ENCODE measurements at regions not wholly inside any gene's neighbourhood (a gene's known extent, or its start where the extent isn't known, plus 50 kb on each side); places are given as distances from the start of the nearest gene placed in this dataset.

DNA sequence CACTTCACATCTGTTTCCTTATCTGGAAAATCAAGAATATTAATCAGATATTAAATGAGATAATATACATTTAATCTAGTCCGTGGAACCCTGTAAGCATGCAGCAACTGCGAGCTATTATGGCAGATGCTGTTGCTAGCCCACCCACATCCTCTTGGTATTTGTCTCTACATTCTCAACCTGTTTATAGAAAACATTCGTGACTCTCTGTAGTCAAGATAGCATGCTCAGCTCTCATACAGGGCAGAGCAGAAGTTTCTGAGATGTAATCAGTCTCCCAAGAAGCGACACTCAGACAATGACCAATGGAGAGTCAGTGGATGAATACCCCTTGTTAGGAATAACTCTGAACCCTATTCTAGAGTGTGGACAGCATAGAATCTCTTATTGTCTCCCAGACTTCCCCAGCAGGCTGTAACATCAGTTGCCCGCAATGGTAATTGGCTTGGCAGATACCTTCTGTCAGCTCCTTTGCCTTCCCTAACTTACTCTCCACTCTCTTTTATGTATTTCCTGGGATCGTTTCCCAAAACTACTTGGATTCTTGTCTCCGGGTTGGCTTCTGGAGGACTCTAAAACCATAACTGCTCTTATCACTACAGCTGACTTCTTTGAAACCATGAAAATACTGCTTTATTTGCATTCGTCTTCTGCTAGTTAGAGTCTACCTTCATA lies 400.7 kb upstream of the TNP1 start:
- H3K27ac ChIP-seq: no peak overlapping the region
- H3K9me3 ChIP-seq: no peaks in the 10 kb centered on the region
- peaks cover 10% of the 10 kb centered on the region for H3K4me1 ChIP-seq
- 76 to 84% (median 80%) methylated on average over 8 of the region's 8 CpGs for WGBS, 3 donors
- ATAC-seq: no peak
- no peak overlapping the region for H3K4me3 ChIP-seq
- H3K27me3 ChIP-seq (ENCODE audit: insufficient read depth in 3 of 3, low read length in 2 of 3): no peaks in the 10 kb centered on the region
- TF ChIP-seq, protein P1, sequence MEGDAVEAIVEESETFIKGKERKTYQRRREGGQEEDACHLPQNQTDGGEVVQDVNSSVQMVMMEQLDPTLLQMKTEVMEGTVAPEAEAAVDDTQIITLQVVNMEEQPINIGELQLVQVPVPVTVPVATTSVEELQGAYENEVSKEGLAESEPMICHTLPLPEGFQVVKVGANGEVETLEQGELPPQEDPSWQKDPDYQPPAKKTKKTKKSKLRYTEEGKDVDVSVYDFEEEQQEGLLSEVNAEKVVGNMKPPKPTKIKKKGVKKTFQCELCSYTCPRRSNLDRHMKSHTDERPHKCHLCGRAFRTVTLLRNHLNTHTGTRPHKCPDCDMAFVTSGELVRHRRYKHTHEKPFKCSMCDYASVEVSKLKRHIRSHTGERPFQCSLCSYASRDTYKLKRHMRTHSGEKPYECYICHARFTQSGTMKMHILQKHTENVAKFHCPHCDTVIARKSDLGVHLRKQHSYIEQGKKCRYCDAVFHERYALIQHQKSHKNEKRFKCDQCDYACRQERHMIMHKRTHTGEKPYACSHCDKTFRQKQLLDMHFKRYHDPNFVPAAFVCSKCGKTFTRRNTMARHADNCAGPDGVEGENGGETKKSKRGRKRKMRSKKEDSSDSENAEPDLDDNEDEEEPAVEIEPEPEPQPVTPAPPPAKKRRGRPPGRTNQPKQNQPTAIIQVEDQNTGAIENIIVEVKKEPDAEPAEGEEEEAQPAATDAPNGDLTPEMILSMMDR (IDR thresholded peaks at IDR 0.05): no peak
- intact Hi-C loops (cut with DNase I): no loop called here
- DNase-seq: no peak
- H3K36me3 ChIP-seq (ENCODE audit: insufficient read depth in 1 of 2, low read depth in 1 of 2): no peaks in the 10 kb centered on the region

GRCh38 chr2:217258170-217258569 lies 398.3 kb upstream of the TNP1 start:
- no peak overlapping the region for H3K4me3 ChIP-seq
- no peaks in the 10 kb centered on the region for H3K36me3 ChIP-seq (ENCODE audit: insufficient read depth in 1 of 2, low read depth in 1 of 2)
- H3K27me3 ChIP-seq (ENCODE audit: insufficient read depth in 3 of 3, low read length in 2 of 3): no peaks in the 10 kb centered on the region
- no peak overlapping the region for H3K27ac ChIP-seq
- DNase-seq (no peak), ATAC-seq (no peak)
- H3K4me1 ChIP-seq: peaks cover 10% of the 10 kb centered on the region
- WGBS, 3 donors: 94 to 98% (median 96%) methylated on average over 3 of the region's 3 CpGs
- intact Hi-C loops (cut with DNase I): no loop called here
- TF ChIP-seq, protein P1 (IDR thresholded peaks at IDR 0.05): no peak
- H3K9me3 ChIP-seq: no peaks in the 10 kb centered on the region

GRCh38 chr2:217256251-217256650 lies 396.4 kb upstream of the TNP1 start:
- ATAC-seq: no peak
- Histone ChIP-seq H3K4me3 (no peak overlapping the region), H3K27ac (no peak overlapping the region), H3K27me3 (ENCODE audit: insufficient read depth in 3 of 3, low read length in 2 of 3) (no peaks in the 10 kb centered on the region), H3K9me3 (no peaks in the 10 kb centered on the region), H3K36me3 (ENCODE audit: insufficient read depth in 1 of 2, low read depth in 1 of 2) (no peaks in the 10 kb centered on the region), H3K4me1 (peaks cover 5% of the 10 kb centered on the region)
- TF ChIP-seq, protein P1 (IDR thresholded peaks at IDR 0.05): no peak
- no peak for DNase-seq
- intact Hi-C loops (cut with DNase I): no loop called here
- WGBS, 3 donors: 74 to 78% (median 74%) methylated on average over 3 of the region's 3 CpGs

DNA sequence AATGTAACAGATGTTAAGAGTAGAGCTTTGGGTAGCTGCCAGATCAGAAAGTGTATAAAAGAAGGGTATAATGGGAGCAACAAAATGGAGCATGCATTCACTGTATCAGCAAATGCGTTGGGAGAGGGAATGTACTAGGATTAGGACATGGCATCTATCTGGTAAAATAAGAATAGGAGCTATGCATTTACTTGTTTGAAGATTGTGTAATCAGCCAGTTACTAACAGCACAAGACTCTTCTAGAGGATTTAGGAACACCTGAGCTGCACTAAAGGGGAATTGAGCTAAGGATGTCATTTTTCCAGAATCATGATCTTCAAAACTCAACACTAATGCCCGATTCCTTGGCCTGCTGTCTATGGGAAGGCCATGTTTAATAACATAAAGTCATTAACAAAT lies 394.2 kb upstream of the TNP1 start:
- H3K4me3 ChIP-seq: no peak overlapping the region
- H3K27ac ChIP-seq: no peak overlapping the region
- TF ChIP-seq, protein P1 (IDR thresholded peaks at IDR 0.05): no peak
- intact Hi-C loops (cut with DNase I): no loop called here
- H3K27me3 ChIP-seq (ENCODE audit: insufficient read depth in 3 of 3, low read length in 2 of 3): no peaks in the 10 kb centered on the region
- no peak for ATAC-seq
- peaks cover 11% of the 10 kb centered on the region for H3K4me1 ChIP-seq
- no peaks in the 10 kb centered on the region for H3K9me3 ChIP-seq
- H3K36me3 ChIP-seq (ENCODE audit: insufficient read depth in 1 of 2, low read depth in 1 of 2): no peaks in the 10 kb centered on the region
- WGBS, 3 donors: 77 to 92% (median 87%) methylated on average over 2 of the region's 2 CpGs
- DNase-seq: no peak

GRCh38 chr2:217252181-217252580 lies 392.3 kb upstream of the TNP1 start:
- DNase-seq (no peak), ATAC-seq (no peak)
- TF ChIP-seq, protein P1 (IDR thresholded peaks at IDR 0.05): no peak
- Histone ChIP-seq H3K36me3 (ENCODE audit: insufficient read depth in 1 of 2, low read depth in 1 of 2) (no peaks in the 10 kb centered on the region), H3K27me3 (ENCODE audit: insufficient read depth in 3 of 3, low read length in 2 of 3) (no peaks in the 10 kb centered on the region), H3K9me3 (no peaks in the 10 kb centered on the region), H3K4me1 (peaks cover 25% of the 10 kb centered on the region), H3K27ac (no peak overlapping the region), H3K4me3 (no peak overlapping the region)
- intact Hi-C loops (cut with DNase I): no loop called here
- WGBS, 3 donors: 95 to 97% (median 97%) methylated on average over 4 of the region's 4 CpGs

Data from psoas muscle (tissue), 7 donors.